Liver (tissue), 8 donors: ENCODE measurements at regions not wholly inside any gene's neighbourhood (a gene's known extent, or its start where the extent isn't known, plus 50 kb on each side); places are given as distances from the start of the nearest gene placed in this dataset.

Experiments
- DNase-seq: peaks from one replicate; pipeline ENCODE4 v3.0.0-alpha.2; 2017; ENCODE audit warnings: low spot score
- H3K27ac ChIP-seq, 2 donors: one replicate each; pipeline ENCODE4 v1.7.0; 2013; ENCODE audit warnings: inconsistent platforms in 2 of 2, low read length in 2 of 2, control low read depth in 1 of 2, low read depth in 1 of 2, mild to moderate bottlenecking in 1 of 2
- H3K27me3 ChIP-seq, 4 donors: one replicate each; pipeline versions ENCODE4 v1.6.1 to v1.7.0; 2013; ENCODE audit warnings: low read length in 3 of 4, inconsistent platforms in 1 of 4, mild to moderate bottlenecking in 1 of 4, moderate library complexity in 1 of 4; ENCODE audit not compliant: control insufficient read depth in 4 of 4, insufficient read depth in 4 of 4
- H3K36me3 ChIP-seq, 4 donors: one replicate each; pipeline versions ENCODE4 v1.6.1 to v1.7.0; 2013; ENCODE audit warnings: low read length in 3 of 4, mild to moderate bottlenecking in 3 of 4, low read depth in 1 of 4, moderate library complexity in 1 of 4; ENCODE audit not compliant: control insufficient read depth in 4 of 4, insufficient read depth in 3 of 4
- H3K4me1 ChIP-seq, 4 donors: one replicate each; pipeline versions ENCODE4 v1.6.1 to v1.7.0; 2013; ENCODE audit warnings: low read length in 3 of 4, mild to moderate bottlenecking in 3 of 4, moderate library complexity in 1 of 4; ENCODE audit not compliant: control insufficient read depth in 4 of 4, insufficient read depth in 4 of 4
- H3K4me3 ChIP-seq, 3 donors: one replicate each; pipeline versions ENCODE4 v1.6.1 to v1.7.0; 2013; ENCODE audit warnings: low read length in 3 of 3, control low read depth in 1 of 3, low read depth in 1 of 3, mild to moderate bottlenecking in 1 of 3
- H3K9ac ChIP-seq, 2 donors: one replicate each; pipeline ENCODE4 v1.7.0; 2013; ENCODE audit warnings: low read length in 2 of 2, mild to moderate bottlenecking in 2 of 2, moderate library complexity in 2 of 2, control low read depth in 1 of 2, low read depth in 1 of 2
- H3K9me3 ChIP-seq, 4 donors: one replicate each; pipeline versions ENCODE4 v1.6.1 to v1.7.0; 2013; ENCODE audit warnings: low read length in 3 of 4; ENCODE audit not compliant: control insufficient read depth in 4 of 4
- CTCF ChIP-seq: fragments of 150-350 bp; IDR thresholded peaks from 2 replicates; pipeline ENCODE4 v1.5.1; 2017; ENCODE audit warnings: improper control_type of control experiment, low read depth, low read length; ENCODE audit not compliant: missing input control
- EGR1 ChIP-seq, 2 donors: IDR thresholded peaks; 2 replicates each; pipeline ENCODE4 v1.6.1; 2016 to 2018; ENCODE audit warnings: antibody characterized with exemption in 2 of 2, low read depth in 2 of 2
- FOXA2 ChIP-seq: IDR thresholded peaks from 2 replicates; pipeline ENCODE4 v1.6.1; 2016; ENCODE audit warnings: antibody characterized with exemption
- GABPA ChIP-seq, 2 donors: IDR thresholded peaks in 1 of 2; conservative IDR thresholded peaks in 1 of 2; 2 replicates each; pipeline ENCODE4 v1.6.1; 2016; ENCODE audit warnings: antibody characterized with exemption in 2 of 2, mild to moderate bottlenecking in 1 of 2, moderate library complexity in 1 of 2
- HNF4A ChIP-seq, 2 donors: conservative IDR thresholded peaks; 2 replicates each; pipeline ENCODE4 v1.6.1; 2016; ENCODE audit warnings: antibody characterized with exemption in 2 of 2, mild to moderate bottlenecking in 2 of 2
- JUND ChIP-seq, 2 donors: IDR thresholded peaks; 2 replicates each; pipeline ENCODE4 v1.6.1; 2016; ENCODE audit warnings: antibody characterized with exemption in 2 of 2
- RAD21 ChIP-seq, 2 donors: IDR thresholded peaks; 2 replicates each; pipeline ENCODE4 v1.6.1; 2016; ENCODE audit warnings: antibody characterized with exemption in 2 of 2, mild to moderate bottlenecking in 2 of 2
- REST ChIP-seq: IDR thresholded peaks from 2 replicates; pipeline ENCODE4 v1.6.1; 2016; ENCODE audit warnings: antibody characterized with exemption, mild to moderate bottlenecking
- RXRA ChIP-seq, 2 donors: IDR thresholded peaks; 2 replicates each; pipeline ENCODE4 v1.6.1; 2017 to 2018; ENCODE audit warnings: antibody characterized with exemption in 2 of 2, mild to moderate bottlenecking in 1 of 2
- SP1 ChIP-seq: IDR thresholded peaks from 2 replicates; pipeline ENCODE4 v1.6.1; 2018; ENCODE audit warnings: antibody characterized with exemption, mild to moderate bottlenecking
- YY1 ChIP-seq: IDR thresholded peaks from 2 replicates; pipeline ENCODE4 v1.6.1; 2016; ENCODE audit warnings: antibody characterized with exemption, mild to moderate bottlenecking
- ZBTB33 ChIP-seq: IDR thresholded peaks from 2 replicates; pipeline ENCODE4 v1.6.1; 2016; ENCODE audit warnings: antibody characterized with exemption
- WGBS: extraction: QIAGEN DNeasy Blood & Tissue Kit; methylation state at CpG from one replicate; pipeline ENCODE4 v1.1.7; 2013; 5-methylcytosine and 5-hydroxymethylcytosine counted together
- TF ChIP-seq, protein P1 (sequence below): IDR thresholded peaks from 2 replicates; pipeline ENCODE4 v1.6.1; 2016; ENCODE audit warnings: antibody characterized with exemption
- TF ChIP-seq, protein P2 (sequence below): IDR thresholded peaks from 2 replicates; pipeline ENCODE4 v1.6.1; 2016; ENCODE audit warnings: antibody characterized with exemption
- donor health status: healthy.
- donor health status: healthy.
- donor health status: healthy.
- donor health status: healthy.
- donor health status: healthy.

DNA sequence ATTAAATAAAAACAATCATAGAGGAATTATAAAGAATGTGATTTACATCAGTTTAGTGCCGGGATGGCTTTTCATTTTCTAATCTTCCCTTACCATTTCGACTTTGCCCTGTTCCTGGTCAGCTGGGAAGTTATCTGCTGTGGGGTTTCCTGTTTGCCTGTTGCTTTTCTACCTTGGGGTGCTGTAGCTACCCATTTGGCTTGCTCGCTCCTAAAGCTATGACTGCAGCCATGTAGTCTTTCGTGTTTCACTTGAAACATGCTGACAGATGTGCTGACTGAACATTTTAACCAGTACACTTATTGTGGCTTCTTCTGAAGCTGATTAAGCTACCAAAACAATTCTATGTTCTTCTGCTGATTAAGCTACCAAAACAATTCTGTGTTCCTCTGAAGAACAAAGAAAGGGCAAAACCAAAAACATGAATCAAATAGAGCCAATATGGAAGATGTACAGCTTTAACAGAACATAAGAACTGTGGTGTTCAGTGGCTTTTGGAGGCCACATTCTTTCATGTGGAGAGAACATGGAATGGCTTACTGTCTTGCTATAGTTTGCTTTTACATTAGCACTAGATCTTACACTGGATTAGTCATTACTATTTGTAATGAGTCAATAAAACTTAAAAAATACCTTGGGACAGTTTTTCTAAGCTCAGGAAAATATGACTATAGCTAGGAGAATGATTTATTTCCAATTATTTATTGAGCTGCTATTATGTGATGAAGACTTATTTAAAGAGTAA lies 440.4 kb downstream of the SPRY1 start:
- H3K36me3 ChIP-seq, result no peaks in the 10 kb centered on the region
- no peak overlapping the region for H3K27ac ChIP-seq
- no peak overlapping the region for H3K4me3 ChIP-seq
- no peak for TF ChIP-seq YY1
- TF ChIP-seq EGR1 (IDR thresholded peaks at IDR 0.05; ENCODE audit: low read depth in 2 of 2), result no peak
- no peak for TF ChIP-seq GABPA (IDR thresholded peaks at IDR 0.05 in 1 of 2, conservative IDR thresholded peaks at IDR 0.05 in 1 of 2)
- no peak for TF ChIP-seq ZBTB33
- no peak for TF ChIP-seq SP1
- TF ChIP-seq FOXA2, result no peak
- TF ChIP-seq RXRA (IDR thresholded peaks at IDR 0.05), result no peak
- TF ChIP-seq CTCF, result no peak
- TF ChIP-seq, protein P1, sequence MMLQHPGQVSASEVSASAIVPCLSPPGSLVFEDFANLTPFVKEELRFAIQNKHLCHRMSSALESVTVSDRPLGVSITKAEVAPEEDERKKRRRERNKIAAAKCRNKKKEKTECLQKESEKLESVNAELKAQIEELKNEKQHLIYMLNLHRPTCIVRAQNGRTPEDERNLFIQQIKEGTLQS, result no peak
- TF ChIP-seq, protein P2, sequence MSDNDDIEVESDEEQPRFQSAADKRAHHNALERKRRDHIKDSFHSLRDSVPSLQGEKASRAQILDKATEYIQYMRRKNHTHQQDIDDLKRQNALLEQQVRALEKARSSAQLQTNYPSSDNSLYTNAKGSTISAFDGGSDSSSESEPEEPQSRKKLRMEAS, result no peak
- TF ChIP-seq JUND (IDR thresholded peaks at IDR 0.05), result no peak
- TF ChIP-seq RAD21 (IDR thresholded peaks at IDR 0.05), result no peak
- no peak for TF ChIP-seq REST
- no peak for TF ChIP-seq HNF4A (conservative IDR thresholded peaks at IDR 0.05)
- no peaks in the 10 kb centered on the region for H3K9me3 ChIP-seq
- H3K27me3 ChIP-seq, result no peaks in the 10 kb centered on the region
- DNase-seq, result no peak
- WGBS, result 59% methylated on average over 4 of the region's 4 CpGs
- H3K9ac ChIP-seq, result no peak overlapping the region
- no peaks in the 10 kb centered on the region for H3K4me1 ChIP-seq

GRCh38 chr4:123838474-123838873 lies 441.9 kb downstream of the SPRY1 start:
- H3K27me3 ChIP-seq, result peaks cover 0 to 2% (median 0%) of the 10 kb centered on the region in 4 donors
- 36% methylated on average over 1 of the region's 1 CpG for WGBS

More at GRCh38 chr4:123838474-123838873, 441.9 kb downstream of the SPRY1 start:
- Histone ChIP-seq H3K4me3 (no peak overlapping the region), H3K9ac (no peak overlapping the region), H3K4me1 (no peaks in the 10 kb centered on the region), H3K9me3 (no peaks in the 10 kb centered on the region), H3K36me3 (no peaks in the 10 kb centered on the region), H3K27ac (no peak overlapping the region)
- DNase-seq, result no peak
- TF ChIP-seq FOXA2, result no peak
